Renal cortical epithelial cell (primary cell): ENCODE measurements at regions not wholly inside any gene's neighbourhood (a gene's known extent, or its start where the extent isn't known, plus 50 kb on each side); places are given as distances from the start of the nearest gene placed in this dataset.
A peak's percentile ranks its signal among the peaks of the same experiment; 100 is the strongest.
"Not testable (repeated sequence)": the region's sequence is repeated elsewhere in the genome, so short reads cannot be mapped to it uniquely, and the experiment has no call there.

ENCODE experiments used
- DNase-seq: peaks from one replicate; pipeline ENCODE4 v3.0.0-alpha.2; 2011; ENCODE audit warnings: low read depth

DNA sequence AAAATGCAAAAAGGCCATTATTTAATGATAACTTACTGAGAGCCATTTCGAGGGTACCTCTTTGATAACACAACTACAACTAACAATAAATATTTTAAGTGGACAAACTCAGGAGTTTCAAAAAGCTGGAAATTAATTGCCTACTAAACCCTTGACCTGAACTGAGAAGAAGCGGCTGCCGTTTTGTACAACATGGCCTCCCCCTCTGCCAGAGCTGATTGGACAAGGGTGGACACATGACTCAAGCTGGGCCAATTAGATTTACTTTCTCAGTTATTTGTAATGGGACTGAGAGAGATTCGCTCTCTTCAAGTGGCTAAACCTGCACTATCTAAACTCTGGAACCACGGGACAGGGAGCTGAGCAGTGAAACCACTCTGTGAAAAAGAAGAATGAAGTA lies 135.9 kb upstream of the SERPINE2 start:
- DNase-seq = no peak

DNA sequence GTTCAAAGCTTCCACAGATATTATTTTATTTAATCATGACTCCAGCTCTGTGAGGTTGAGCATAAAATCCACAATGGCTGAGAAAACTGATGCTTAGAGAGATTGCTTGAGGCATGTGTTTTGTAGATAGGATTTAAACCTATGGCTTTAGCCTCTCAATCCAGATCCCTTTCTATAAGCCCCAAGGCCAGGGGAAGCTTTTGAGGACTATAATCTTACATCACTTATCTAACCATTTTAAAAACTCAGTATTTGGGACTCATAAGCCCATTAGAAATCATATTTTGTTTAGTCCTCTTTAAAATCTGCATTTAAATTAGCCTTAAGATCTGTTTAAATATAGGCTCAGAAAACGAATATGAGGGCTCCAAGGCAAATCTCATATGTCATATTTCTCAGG lies 135.4 kb upstream of the SERPINE2 start:
- no peak for DNase-seq

DNA sequence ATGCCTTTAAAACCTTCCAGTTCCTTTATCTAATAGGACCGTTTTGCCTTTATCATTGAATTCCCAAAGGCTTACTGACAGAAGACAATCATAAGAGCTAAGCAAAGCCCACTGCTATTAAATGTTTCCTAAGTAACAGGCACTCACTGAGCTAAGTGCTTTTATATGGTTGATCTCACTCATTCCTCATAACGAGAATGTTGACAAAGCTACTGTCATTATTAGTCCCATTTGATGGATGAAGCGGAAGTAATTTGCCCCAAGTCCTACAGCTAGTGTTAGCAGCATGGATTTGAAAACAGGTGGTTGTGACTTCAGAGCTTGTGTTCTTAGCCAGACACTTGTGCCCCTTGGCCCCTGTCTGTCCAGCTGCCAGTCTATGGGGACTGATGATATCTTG lies 134.8 kb upstream of the SERPINE2 start:
- no peak for DNase-seq

DNA sequence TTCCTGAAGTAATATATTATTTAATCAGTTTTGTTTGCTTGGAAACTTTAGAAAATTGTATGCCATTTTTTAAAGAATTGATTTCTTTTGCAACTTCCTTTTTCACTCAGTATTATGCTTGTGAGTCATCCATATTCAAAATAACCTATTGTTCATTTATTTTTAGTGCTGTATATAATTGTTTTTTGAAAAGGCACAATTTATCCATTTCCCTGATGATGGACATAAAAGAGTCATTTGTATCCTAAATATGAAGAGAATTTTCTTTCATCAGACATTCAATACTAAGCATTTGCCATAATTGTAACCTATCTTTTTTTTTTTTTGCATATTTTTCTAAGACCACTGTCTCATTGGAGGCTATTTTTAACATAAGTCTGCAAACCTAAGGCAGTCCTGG lies 134.1 kb upstream of the SERPINE2 start:
- no peak for DNase-seq

DNA sequence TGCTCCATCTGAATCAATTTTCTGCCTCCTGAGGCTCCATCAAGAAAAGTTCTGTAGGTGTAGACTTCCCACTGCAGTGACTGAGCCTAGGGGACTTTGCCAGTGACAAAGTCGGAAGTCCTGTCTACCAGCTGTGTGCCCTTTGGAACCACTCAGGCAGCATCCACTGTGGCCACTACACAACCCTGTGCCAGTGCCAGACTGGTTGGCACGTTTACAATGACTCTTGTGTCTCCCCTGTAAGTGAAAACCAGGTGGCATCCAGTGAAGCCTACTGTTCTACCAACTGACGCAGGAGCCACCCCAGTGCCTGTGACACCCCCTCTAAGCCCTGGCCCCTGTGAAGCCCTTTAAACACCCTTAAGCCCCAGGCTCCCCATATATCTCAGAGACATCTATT lies 132.1 kb upstream of the SERPINE2 start:
- DNase-seq = no peak

DNA sequence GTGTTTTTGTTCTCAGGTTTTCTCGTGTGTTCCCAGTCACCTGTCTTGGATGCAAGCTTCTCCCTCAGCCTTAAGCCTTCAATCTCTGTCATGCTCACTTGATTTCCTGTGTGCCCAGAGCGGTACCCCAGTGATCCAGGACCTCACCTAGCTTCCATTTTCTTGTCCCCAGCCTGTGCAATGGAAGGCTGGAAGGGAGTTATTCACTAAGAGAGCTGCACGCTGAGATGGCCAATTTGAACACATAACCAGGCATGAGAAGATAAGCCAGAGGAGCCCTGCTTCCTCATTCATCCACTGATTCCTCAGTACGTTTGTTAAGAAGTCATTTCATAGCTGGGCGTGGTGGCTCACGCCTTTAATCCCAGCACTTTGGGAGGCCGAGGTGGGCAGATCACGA lies 130.8 kb upstream of the SERPINE2 start:
- no peak for DNase-seq

DNA sequence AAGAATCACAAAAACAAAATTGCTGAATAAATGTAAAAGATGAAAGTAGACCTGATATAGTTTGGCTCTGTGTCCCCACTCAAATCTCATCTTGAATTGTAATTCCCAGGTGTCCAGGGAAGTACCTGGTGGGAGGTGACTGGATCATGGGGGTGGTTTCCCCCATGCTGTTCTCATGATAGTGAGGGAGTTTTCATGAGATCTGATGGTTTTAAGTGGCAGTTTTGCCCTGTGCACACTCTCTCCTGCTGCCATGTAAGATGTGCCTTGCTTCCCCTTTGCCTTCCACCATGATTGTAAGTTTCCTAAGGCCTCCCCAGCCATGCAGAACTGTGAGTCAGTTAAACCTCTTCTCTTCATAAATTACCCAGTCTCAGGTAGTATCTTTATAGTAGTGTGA lies 128.7 kb upstream of the SERPINE2 start:
- not testable (repeated sequence) for DNase-seq

DNA sequence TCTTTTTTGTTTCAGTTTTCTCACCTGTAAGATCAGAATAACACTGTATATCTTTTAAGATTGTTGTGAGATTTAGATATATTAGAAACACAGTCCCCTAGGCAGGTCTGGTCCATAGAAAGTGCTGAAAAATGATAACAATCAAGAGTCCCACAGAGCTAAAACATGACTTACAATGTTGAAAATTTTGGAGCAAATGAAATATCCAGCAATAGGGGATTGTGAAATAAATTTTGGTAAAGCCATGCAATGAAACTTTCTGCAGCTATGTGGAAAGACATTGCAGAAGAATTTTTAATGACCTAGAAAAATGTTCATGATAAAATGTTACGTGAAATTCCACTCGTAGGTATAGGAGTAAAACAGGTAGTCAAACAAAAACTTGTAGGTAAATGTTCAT lies 127.6 kb upstream of the SERPINE2 start:
- DNase-seq = no peak

DNA sequence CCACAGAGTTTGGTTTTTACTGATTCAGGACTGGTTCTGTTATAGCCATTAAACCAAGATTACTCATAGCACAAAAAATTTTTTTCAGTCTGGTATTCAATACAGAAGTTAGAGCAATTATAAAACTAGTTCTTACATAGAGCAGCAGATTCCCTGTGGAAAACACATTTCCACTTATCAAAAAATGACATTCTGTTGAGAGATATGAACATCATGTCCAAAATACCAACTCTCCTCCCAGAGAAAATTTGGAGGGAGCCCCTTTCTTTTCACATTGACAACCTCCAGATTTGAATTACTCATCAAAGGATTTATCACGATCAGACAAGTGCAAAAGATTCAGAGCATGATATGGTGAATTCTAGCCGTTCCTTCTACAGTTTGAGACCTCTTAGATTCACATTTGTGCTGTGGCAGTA lies 126.8 kb upstream of the SERPINE2 start:
- DNase-seq = no peak

DNA sequence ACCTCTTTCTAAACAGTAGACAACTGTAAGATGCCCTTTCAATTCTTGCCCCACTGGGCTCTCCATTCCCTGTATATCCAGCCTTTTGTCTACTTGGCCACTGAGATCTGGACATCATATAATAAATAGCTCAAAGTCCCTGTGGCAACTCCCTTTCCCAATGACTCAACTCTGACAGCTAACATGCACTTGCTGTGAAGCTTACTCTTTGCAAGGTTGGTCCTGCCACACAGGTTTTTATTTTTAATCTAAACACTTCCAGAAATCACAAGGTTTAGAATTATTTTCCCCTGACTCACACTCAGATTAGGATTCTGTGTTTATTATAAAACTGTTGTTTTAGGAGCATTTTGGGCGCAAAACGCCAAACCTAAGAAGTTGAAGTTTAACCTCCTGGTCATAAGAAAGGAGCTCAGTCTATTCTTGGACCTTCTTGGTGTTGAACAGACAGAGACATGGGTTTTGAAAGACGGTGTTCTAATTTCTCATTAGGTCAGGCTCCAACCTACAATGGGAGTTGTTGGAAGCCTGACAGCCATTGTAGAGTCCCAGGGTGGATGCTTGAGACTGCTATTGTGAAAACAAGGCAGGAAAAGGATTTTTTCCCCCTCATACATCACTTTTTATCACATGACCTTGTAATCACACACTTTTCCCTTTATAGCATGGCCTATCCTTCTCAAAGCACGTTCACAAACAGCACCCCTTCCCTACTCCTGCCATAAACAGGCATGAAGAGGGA lies 124.7 kb upstream of the SERPINE2 start:
- peak; percentile 68 for DNase-seq

DNA sequence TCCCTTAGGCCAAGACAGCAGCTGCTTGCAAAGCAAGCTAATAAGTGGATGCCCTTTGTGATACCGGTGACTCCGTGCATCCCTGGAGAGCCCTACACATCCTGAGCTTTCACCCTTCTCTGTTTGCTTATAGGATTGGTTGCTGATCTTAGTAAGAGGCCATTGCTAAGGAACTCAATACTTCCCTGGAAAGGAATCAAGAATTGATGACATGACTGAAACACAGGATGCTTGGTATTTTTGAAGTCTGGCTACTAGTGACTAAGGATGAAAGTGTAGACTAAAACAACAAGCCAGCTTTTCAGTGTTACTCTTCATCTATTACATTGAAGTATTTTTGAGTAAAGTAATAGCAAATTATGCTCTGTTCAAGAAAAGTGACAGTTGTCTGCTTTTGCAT lies 123.0 kb upstream of the SERPINE2 start:
- DNase-seq = peak; percentile 21

DNA sequence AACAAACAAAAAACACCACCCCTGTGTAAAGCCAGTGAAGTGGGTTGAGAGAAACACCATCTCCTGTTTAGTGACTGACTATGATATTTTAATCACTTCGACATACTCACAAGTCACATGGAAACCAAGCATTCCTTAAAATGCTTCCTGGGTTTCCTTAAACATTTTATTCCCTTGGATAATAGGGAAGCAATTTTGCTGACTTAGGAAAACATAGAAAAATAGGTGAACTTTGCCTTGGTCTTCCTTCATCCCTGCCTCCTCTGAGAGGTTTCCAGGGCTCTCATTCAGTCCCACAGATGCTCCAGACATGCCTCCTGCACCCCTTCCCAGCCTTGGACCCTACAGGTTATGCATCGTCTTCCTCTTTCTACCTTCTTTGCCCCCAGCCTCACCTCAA lies 122.6 kb upstream of the SERPINE2 start:
- DNase-seq = no peak

DNA sequence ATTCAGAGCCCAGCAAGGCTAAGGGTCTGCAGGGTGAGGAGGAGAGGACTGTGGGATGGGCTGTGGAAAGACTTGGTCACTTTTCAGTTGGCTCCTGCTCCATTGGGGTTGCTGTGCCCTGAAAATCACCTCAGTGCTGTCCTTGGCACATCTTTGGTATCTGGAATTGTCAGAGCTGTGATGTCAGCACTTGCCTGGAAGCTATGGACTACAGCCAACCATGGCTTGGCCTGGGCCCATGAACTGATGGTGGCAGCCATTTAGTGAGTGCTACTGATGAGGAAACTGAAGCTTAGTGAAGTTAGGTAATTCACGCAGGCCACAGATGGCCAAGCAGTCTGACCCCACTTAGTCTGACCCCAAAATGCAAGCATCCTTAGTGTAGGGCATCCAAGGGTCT lies 121.8 kb upstream of the SERPINE2 start:
- no peak for DNase-seq

DNA sequence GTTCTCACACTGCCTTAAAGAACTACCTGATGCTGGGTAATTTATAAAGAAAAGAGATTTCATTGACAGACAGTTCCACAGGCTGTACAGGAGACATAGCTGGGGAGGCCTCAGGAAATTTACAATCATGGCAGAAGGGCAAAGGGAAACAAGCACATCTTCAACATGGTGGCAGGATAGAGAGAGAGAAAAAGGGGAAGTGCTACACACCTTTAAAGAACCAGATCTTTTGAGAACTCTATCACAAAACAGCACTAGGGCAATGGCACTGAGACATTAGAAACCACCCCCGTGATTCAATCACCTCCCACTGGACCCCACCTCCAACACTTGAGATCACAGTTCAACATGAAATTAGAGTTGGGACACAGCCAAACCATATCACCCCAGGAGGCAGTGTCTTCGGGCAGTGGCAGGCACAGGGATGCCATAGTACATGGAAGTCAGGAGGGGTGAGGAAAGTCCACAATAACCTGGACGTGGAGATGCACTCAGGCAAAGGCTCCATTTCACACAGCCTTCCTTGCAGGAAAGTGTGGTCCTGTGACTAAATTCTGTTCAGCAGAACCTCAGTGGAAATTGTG lies 120.4 kb upstream of the SERPINE2 start:
- DNase-seq = no peak

DNA sequence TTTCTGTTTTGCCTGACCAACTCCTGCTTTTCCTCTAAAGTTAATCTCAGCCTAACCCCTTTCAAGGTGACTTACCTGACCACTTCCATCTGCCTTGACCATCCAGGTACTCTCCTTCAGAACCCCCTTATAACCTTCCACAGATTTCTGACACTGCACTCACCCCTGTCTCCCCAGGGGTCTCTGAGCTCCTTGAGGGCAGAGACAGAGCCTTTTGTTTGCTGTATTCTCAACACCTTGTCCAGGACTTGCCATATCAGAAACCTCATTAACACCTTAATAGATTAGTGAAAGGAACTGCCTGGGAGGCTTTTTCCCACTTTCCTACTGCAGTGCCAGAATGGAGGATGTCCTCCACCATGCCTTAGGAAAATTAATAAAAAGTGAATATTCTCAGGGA lies 119.7 kb upstream of the SERPINE2 start:
- no peak for DNase-seq

DNA sequence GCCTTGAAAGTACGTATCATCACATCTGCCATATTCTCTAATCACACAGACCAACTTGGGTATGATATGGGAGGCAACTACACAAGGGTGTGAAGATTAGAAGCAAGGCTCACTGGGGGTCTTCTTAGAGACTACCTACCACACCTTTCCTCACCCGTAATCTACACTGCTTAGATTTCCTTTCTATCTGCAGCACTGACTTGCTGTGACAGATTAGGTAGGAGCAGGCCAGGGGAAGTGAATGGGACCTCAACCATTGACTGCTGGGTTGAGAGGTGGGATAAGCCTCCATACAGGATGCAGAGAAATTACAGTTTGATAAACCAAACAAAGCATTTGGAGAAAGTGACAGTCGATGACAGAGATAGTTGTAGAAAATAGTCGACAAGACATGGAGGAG lies 119.0 kb upstream of the SERPINE2 start:
- no peak for DNase-seq

DNA sequence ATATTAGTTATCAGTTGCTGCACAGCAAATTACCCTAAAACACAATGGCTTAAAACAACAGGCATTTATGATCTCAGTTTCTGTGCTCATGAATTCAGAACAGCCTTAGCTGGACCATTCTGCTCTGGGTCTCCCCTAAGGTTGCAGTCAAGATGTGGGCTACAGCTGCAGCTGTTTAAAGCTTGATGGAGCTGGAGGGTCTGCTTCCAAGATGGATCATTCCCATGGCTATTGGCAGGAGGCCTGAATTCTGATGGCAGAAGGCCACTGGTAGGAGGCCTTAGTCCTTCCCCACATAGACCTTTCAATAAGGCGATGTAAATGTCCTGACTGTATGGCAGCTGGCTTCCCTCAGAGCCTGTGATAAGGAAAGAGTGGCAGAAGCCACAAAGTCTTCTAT lies 118.6 kb upstream of the SERPINE2 start:
- no peak for DNase-seq

DNA sequence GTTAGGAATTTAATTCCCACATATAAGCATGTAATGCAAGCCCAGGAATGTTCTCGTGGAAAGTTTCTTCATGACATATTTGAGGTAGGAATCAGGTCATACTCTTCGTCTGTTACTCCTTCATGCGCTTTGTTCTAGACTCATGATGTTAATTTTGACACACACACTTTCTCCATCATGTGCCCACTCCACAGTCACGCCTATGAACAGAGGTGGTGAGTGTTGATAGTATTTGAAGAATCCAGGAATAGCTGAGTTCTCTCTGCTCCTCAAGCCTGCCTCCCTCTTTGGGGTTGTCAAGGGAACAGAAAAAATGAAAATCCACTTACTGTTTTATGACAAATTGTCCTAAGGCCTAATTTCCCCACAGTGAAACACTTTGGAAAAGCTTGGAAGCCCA lies 117.3 kb upstream of the SERPINE2 start:
- DNase-seq = no peak

DNA sequence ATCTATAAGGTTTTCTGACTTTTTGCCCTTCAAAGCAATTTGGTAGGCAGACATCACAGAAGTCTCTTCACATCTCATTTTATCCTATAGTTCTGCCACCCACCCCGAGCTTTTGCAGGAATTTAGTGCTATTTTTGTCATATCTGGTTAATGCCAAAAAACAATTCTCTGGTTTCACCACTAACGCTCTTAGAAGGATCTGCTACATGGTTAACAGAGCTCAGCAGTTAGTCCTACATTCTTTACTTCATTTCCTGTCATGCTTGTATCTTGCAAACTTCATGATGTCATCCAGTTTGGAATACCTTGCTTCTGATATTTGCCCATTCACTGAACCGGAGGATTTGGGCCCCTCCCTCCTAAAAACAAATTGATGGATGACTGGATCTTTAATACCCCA lies 116.8 kb upstream of the SERPINE2 start:
- peak; percentile 36 for DNase-seq

DNA sequence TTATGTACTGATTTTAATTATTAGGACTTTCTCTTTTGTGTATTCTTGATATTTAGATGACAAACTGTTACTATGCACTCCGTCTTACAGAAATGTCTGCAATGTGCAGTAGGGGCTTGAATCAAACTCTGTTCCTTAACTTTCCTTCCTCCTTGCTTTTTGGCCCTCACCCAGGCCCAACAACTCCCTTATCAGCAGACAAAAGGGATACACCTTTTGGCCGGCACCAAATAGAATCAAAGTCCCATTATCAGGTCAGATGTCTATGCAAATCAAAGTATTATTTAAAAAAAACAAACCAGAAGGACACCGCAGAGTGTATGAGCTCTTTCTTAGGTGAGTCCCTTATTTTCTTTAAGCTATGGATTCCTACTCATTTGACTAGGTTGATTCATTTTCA lies 116.3 kb upstream of the SERPINE2 start:
- no peak for DNase-seq

DNA sequence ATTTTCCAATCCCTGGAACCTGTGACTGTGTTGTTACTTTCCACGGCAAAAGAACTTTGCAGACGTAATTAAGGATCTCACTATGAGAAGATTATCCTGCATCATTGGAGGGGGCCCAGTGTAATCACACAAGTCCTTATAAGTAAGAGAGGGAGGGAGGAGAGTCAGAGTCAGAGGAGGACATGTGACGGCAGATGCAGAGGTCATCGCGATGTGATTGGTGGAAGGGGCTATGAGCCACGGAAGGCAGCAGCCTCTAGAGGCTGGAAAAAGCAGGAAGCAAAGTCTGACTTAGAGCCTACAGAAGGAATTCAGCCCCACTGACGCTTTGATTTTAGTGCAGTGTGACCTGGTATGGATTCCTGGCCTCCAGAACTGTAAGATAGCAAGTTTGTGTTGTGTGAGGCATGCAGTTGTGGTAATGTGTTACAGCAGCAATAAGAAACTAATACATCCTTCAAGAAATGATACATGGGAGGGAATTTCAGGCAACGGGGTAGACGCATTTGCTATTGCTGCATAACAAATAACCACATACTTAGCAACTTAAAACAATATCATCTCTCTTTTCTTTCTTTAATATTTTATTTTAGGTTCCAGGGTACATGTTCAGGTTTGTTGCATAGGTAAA lies 112.7 kb upstream of the SERPINE2 start:
- no peak for DNase-seq

DNA sequence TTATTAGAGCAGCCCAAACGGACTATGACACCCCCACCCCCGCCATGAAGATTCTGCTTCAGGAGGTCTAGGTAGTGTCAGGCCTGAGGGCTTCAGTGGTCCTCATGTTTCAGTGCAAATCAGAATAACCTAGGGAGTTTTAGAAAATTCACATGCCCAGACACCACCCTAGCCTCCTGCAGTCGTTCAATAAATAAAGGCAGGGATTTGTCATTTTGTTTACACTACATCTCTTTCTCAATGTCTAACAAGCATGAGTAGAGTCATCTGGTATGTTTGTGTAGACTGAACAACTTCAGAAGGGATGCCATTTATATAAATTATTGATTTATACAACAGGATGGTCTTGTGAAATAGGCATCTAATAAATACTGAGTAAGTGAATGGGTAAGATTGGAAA lies 112.1 kb upstream of the SERPINE2 start:
- peak; percentile 56 for DNase-seq

DNA sequence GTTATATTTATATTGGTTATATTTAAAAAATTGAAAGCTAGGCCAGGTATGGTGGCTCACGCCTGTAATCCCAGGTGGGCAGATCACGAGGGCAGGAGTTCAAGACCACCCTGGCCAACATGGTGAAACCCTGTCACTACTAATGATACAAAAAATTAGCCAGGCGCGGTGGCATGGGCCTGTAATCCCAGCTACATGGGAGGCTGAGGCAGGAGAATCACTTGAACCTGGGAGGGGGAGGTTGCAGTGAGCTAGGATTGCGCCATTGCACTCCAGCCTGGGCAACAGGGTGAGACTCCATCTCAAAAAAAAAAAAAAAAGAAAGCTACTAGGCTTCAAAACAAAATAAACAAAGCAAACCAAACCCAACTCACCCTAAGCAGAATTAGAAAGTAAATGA lies 109.0 kb upstream of the SERPINE2 start:
- not testable (repeated sequence) for DNase-seq

DNA sequence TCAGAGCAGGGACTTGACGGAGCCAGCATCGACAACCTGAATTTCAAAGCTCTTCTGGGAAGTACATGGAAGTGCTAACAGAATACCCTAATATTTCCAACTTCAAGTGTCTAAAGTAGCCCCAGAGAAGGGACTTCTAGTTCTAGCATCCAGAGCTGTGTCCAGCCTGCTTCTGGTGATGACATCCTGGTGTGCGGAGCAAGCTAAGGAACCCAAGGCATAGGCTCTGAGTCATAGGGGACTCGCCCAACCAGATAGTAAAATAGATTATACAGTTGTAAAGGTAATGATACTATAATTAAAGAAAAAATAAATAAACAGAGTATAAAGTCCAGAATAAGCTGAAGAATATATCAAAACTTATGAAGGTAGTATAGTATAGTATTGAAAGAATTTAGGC lies 108.1 kb upstream of the SERPINE2 start:
- no peak for DNase-seq
